NCI-H1417 treated with DMSO at 0.1 percent for 48 hours (cell line): ENCODE measurements at regions not wholly inside any gene's neighbourhood (a gene's known extent, or its start where the extent isn't known, plus 50 kb on each side); places are given as distances from the start of the nearest gene placed in this dataset.
"Not testable (repeated sequence)": the region's sequence is repeated elsewhere in the genome, so short reads cannot be mapped to it uniquely, and the experiment has no call there.

Source experiments
- DNase-seq: peaks from one replicate; lab custom pipeline; 2025; lab: John Stamatoyannopoulos, UW

DNA sequence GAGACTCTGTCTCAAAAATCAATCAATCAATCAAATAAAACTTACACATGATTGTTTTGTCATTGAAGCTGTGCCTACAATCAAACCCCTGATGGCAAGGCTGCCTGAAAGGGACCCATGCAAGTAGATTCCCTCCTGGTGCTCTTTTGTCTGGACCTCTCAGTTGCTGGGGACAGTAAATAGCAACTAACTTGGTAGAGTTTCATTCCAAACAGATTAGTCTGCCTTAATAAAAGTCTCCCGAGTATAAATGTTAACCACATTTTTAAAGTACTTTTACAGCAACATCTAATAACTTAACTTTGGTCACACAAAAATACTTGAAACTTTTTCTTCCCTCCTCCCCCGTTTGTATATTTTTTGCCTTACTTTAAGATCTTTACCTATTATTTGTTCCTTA lies 105.5 kb downstream of the FEM1C start:
- DNase-seq, result no peak

DNA sequence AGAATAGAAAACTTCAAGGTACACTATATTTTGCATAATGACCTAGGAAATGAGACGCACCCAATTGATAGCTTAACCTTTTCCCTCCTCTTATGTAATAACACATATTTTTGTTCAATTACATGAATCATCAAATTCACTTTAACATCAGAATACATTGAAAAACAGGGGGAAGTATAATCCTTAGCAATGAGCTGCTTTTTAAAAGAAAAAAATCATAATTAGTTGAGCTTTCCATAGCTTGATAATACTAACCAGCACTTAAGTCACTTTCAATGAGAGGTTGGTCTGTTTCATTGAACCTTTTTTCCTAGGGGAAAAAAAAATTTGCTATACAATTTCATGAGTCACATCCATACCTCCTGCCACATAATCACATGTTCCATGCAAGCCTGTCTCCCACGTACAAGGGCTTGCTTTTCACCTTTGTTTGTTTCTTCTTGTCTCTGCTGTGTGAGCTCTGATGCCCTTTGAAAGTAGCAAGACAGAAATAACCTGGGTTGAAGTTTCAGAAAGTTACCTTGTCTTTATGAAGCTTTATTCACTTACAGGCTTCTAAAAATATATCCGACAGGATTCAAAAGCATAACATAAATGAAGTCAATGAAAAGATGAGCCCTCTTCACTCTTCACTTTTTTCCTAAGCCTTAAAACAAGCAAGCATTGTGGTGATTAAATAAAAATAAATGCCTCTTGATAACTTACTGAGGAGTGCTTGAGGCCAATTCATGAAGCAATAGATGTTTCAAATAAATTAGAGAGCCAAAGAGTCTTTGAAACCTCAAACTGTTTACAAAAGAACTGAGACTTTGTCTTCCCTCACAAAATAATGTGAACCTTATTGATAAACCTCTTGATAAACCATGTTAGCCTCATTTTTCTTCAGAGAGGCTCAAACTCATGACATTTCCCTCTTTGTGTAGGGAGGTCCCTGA lies 108.5 kb downstream of the FEM1C start:
- no peak for DNase-seq

DNA sequence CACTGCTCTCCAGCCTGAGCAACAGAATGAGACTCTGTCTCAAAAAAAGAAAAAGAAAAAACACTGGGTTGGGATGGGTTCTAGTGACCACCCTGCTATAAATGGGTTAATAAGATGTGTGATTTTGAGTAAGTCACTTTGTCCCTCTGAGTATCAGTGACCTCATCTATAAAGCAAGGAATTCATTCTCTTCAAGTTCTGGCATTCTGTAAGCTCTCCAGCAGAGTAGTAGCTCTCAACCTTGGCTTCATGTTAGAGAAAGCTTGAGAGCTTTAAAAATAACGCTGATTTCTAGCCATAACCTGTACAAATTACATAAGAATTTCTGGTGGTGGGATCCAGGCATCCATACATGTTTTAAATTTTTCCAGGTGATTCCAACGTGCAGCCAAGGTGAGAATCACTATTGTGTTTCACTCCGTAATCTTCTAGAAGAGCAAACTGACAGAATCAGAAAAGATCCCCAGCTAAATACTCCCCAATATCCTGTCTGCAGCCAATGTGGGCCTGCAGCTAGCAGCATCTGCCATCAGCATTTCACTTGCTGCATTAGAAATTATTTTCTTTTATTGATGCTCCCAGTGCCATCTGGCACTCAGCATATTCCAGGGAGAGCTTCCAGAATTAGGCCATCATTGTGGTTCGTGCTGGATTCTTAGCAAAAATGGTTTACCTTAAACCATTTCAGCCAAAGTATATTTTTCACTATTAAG lies 109.4 kb downstream of the FEM1C start:
- DNase-seq, result no peak

GRCh38 chr5:115433918-115434317 lies 110.7 kb downstream of the FEM1C start:
- DNase-seq, result no peak

DNA sequence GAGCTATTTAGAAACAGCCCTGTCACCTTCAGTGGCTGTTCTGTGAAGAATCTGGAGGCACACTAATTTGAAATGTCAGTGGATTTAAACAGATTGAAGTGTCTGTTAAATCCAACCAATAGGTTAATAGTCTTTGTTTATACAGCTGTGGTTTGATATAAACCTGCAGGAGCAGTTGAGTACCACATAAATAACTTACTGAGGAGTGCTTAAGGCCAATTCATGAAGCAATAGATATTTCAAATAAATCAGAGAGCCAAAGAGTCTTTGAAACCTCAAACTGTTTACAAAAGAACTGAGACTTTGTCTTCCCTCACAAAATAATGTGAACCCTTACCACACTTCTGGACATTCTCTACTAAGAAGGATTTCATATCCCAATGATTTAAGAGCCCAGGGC lies 111.9 kb downstream of the FEM1C start:
- DNase-seq, result no peak

DNA sequence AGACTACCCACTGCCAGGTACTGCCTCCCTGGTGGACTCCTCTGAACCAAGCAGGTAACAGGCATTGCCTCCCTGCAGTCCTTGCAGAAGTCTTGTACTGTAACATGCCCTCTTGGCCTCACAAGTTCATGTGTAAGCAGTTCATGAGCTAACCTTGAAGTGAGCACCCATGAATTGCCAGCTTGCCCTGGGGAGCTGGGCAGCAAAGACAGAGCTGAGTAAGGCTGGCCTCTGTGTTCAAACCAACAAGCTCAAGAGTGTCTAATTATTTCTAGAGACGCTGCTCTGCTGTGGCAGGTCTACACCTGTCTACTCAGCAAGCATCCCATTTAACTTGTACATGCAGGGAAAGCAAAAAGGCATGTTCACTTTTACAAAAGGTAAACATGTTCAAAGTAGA lies 113.5 kb downstream of the FEM1C start:
- no peak for DNase-seq

GRCh38 chr5:115430374-115430773 lies 114.2 kb downstream of the FEM1C start:
- no peak for DNase-seq

GRCh38 chr5:115429345-115429940 lies 115.1 kb downstream of the FEM1C start:
- no peak for DNase-seq

- no peak for DNase-seq
Observed at GRCh38 chr5:115428676-115429075, 115.9 kb downstream of the FEM1C start.

GRCh38 chr5:115428248-115428647 lies 116.3 kb downstream of the FEM1C start:
- no peak for DNase-seq

GRCh38 chr5:115424446-115424845 lies 120.1 kb downstream of the FEM1C start:
- DNase-seq, result no peak

GRCh38 chr5:115424030-115424429 lies 120.5 kb downstream of the FEM1C start:
- DNase-seq, result no peak

DNA sequence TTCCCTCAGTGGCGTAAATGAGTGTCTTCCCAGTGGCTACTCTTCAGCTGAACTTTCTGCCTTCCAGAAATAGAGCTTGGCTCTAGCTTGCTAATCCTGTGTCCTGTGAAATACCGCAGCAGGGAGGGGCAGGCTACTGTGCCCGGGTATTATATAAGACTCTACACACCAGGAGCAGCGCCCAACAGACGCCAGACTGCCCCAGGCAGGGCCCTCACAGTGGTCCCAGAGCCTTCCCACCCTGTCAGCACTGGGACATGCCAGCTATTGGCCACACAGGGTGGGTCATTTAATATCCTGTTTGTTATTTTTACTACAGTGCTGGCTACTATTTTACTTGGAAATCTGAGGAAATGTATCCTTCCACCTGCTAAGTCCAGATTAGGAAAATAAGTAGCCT lies 121.0 kb downstream of the FEM1C start:
- no peak for DNase-seq

GRCh38 chr5:115423051-115423450 lies 121.5 kb downstream of the FEM1C start:
- DNase-seq, result no peak

DNA sequence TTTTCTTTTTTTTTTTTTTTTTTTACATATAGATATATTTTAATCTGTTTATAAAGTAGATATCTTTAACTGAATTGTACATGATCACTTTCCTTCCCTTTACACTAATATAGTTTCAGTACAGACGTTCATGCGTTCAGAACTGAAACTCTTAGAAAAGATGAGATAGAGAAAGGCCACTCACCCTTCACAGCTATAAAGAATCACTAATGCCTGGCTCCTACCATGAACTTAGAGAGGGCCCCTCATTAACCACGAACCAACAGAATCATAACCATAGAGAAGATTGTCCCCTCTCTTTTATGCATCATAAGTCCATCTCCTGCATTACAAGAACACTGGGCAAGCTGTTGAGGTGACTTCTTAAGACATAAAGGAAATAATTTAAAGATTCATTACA lies 123.8 kb downstream of the FEM1C start:
- not testable (repeated sequence) for DNase-seq

DNA sequence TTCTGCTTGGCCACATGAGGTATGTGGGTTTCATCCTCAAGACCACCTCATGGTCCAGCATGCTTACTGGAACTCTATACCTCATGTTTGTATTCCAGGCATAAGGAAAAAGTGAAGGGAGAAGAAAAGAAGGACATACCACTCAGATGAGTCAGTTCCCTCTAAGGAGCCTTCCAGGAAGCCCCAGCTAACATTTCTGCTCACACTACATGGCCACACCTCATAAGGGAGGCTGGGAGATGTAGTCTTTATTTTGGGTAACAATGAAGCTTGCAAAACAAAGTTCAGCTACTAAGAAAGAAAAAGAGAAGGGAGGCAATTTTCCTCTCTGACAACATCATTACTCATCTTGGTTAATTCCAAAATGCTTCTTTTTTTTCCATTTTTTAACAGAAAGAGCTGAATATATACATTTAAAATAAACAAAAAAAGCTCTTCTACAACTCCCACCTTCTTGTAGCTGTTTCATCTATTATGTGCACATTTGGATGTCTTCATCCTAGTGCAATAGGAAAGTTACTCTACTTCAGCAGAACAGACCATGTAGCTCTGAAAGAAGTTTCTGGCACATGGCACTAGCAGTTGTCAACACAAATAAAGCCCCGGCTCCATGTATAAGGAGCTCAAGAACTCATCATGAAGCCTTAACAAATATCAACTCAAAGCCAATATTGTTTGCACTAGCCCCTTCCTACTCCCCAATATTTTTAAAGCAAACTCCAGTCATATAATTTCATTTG lies 123.6 kb upstream of the CCDC112 start:
- DNase-seq, result no peak

DNA sequence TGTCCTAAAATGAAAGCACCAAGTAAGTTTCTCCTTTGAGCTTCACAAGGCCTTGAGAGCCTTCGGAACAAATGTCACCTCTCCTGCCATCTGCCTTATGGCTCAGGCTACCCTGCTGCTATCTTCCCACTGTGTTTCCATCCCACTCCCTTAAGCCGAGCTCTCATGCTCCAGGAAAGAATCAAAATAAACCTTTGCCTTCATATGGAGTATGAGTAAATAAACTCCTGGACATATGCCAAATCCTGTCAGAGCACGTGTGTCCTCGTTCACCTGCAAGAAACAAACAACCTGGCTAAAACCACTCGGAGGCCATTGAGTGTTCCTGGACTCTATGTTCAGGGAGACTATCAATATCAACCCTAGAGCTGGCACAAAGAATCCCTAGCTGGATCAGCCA lies 122.3 kb upstream of the CCDC112 start:
- DNase-seq, result no peak

- DNase-seq, result no peak
Observed at GRCh38 chr5:115417076-115417475, 120.6 kb upstream of the CCDC112 start.

GRCh38 chr5:115415143-115415491 lies 118.7 kb upstream of the CCDC112 start:
- no peak for DNase-seq

DNA sequence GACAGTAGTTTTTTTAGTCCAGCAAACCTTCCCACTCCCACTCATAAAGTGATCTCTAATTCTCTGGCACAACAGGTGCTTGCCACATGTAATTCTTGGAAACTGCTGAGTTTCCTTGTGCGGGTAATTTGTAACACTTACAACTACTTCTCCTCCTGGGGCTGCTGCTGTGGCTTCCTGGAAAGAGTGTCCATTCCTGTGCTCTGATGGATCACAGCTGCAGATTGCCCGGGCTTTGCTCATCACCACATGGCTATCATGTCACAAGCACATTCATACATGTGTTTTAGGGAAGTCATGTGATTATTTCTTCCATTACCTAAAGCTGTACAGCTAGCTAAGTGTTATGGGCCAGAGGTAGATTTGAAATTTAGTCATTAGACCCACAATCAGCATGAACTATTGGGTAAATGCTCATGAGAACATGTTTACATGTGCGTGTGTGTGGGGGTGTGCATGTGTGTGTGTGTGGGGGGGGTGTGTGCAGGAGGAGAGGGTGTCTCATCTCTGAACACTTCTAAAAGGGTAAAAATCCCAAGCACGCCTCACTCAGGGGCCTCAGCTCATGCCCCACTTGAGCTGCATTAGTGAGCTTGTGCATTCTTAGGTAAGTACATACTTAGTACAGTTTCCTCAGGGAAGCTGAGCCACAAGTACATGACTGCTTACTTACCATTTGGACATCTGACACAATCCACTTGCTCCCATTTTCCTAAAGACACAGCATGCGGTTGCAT lies 118.1 kb upstream of the CCDC112 start:
- DNase-seq, result no peak

- no peak for DNase-seq
Observed at GRCh38 chr5:115413651-115414050, 117.2 kb upstream of the CCDC112 start.

DNA sequence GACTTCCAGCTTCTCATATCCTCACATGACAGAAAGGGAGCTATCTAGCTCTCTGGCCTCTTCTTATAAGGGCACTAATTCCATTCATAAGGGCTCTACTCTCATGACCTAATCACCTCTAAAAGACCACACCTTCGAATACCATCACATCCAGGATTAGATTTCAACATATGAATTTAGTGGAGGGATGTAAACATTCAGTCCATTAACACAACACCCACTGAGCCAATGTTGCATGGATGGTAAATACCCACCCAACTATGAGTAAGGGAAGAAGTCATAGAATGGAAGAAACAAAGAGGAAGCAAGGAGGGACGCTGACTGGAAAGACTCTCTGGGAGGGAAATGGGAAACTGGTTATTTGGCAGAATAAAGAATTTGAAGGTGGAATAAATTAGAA lies 112.6 kb upstream of the CCDC112 start:
- DNase-seq, result no peak
